HFF-Myc (cell line): ENCODE measurements at regions not wholly inside any gene's neighbourhood (a gene's known extent, or its start where the extent isn't known, plus 50 kb on each side); places are given as distances from the start of the nearest gene placed in this dataset.

Experiments
- DNase-seq: peaks from one replicate; pipeline ENCODE4 v3.0.0-alpha.2; 2011; ENCODE audit warnings: low read depth; ENCODE audit errors: extremely low read depth
- H3K4me3 ChIP-seq: replicated peaks from 2 replicates; pipeline ENCODE4 v1.5.1; 2011; ENCODE audit warnings: low read depth, mild to moderate bottlenecking, control low read depth, low read length
- CTCF ChIP-seq: IDR thresholded peaks from 2 replicates; pipeline ENCODE4 v1.5.1; 2012; ENCODE audit warnings: mild to moderate bottlenecking, low read depth, low read length, control low read depth; ENCODE audit errors: missing control alignments

- H3K4me3 ChIP-seq, result no peak overlapping the region
- no peak for TF ChIP-seq CTCF
- DNase-seq, result no peak
These were observed 412.7 kb downstream of the UTRN start for GRCh38 chr6:144697801-144698200.

- no peak overlapping the region for H3K4me3 ChIP-seq
- no peak for TF ChIP-seq CTCF
- DNase-seq, result no peak
These were observed 417.6 kb downstream of the UTRN start for GRCh38 chr6:144702781-144703180.

- TF ChIP-seq CTCF, result no peak
- DNase-seq, result peak; percentile 29
- H3K4me3 ChIP-seq, result no peak overlapping the region
These were observed 425.1 kb downstream of the UTRN start for GRCh38 chr6:144710207-144710606.

GRCh38 chr6:144711661-144712060 lies 426.5 kb downstream of the UTRN start:
- H3K4me3 ChIP-seq, result no peak overlapping the region
- no peak for DNase-seq
- no peak for TF ChIP-seq CTCF

GRCh38 chr6:144712541-144712940 lies 427.4 kb downstream of the UTRN start:
- TF ChIP-seq CTCF, result no peak

GRCh38 chr6:144714021-144714712 lies 429.0 kb downstream of the UTRN start:
- DNase-seq, result no peak
- TF ChIP-seq CTCF, result no peak
- no peak overlapping the region for H3K4me3 ChIP-seq

More at GRCh38 chr6:144712541-144712940, 427.4 kb downstream of the UTRN start:
- H3K4me3 ChIP-seq, result no peak overlapping the region
- no peak for DNase-seq

GRCh38 chr6:144715344-144715743 lies 430.2 kb downstream of the UTRN start:
- no peak overlapping the region for H3K4me3 ChIP-seq
- TF ChIP-seq CTCF, result no peak
- DNase-seq, result no peak
